IMR-90 (cell line): ENCODE measurements at regions not wholly inside any gene's neighbourhood (a gene's known extent, or its start where the extent isn't known, plus 50 kb on each side); places are given as distances from the start of the nearest gene placed in this dataset.

Source experiments
- ATAC-seq: fragments of 200-7000 bp; cut with Tn5 transposase; 2 replicates; pipeline ENCODE4 v1.9.1; 2020; ENCODE audit warnings: low read depth, mild to moderate bottlenecking, moderate library complexity
- BruUV-seq: library from RNA; stranded (reverse); fragments of 400-500 nt; replicated peaks from 2 replicates; lab custom pipeline; 2021; lab: Mats Ljungman, UMichigan
- CTCF ChIA-PET: fragments of 300-600 bp; formaldehyde crosslinking; extraction: SDS; loops from one replicate; lab custom pipeline; 2021; ENCODE audit warnings: antibody characterized with exemption; lab: Yijun Ruan, JAX
- POLR2A ChIA-PET: fragments of 300-600 bp; sonication (Branson Sonifier 250); formaldehyde crosslinking; loops from one replicate; lab custom pipeline; 2022; ENCODE audit warnings: antibody characterized with exemption; ENCODE audit not compliant: unreplicated experiment; lab: Charles Lee
- DNase-seq: peaks from one replicate; pipeline ENCODE4 v3.0.0; 2013
- H2AFZ ChIP-seq: replicated peaks from 2 replicates; pipeline ENCODE3; 2013; ENCODE audit warnings: low read length, mild to moderate bottlenecking; ENCODE audit not compliant: poor library complexity
- H2AK5ac ChIP-seq: 2 replicates; pipeline ENCODE4 v1.6.1; 2013; ENCODE audit warnings: low read depth, low read length, inconsistent platforms
- H2AK9ac ChIP-seq: replicated peaks from 2 replicates; pipeline ENCODE3; 2013; ENCODE audit warnings: mild to moderate bottlenecking, low read depth, low read length, moderate library complexity; ENCODE audit not compliant: poor library complexity
- H2BK120ac ChIP-seq: 2 replicates; pipeline ENCODE4 v1.6.1; 2013; ENCODE audit warnings: low read depth, low read length, inconsistent platforms
- H2BK15ac ChIP-seq: 3 replicates; pipeline ENCODE4 v1.6.1; 2013; ENCODE audit warnings: low read depth, low read length, inconsistent platforms
- H2BK20ac ChIP-seq: 2 replicates; pipeline ENCODE4 v1.6.1; 2013; ENCODE audit warnings: low read depth, mild to moderate bottlenecking, inconsistent platforms, low read length, moderate library complexity
- H2BK5ac ChIP-seq: 2 replicates; pipeline ENCODE4 v1.6.1; 2013; ENCODE audit warnings: mild to moderate bottlenecking, low read depth, low read length, inconsistent platforms; ENCODE audit not compliant: poor library complexity, severe bottlenecking
- H3K14ac ChIP-seq: replicated peaks from 2 replicates; pipeline ENCODE4 v1.6.1; 2013; ENCODE audit warnings: low read depth, low read length, inconsistent platforms
- H3K18ac ChIP-seq: 2 replicates; pipeline ENCODE4 v1.6.1; 2013; ENCODE audit warnings: low read depth, low read length, control low read depth
- H3K23ac ChIP-seq: 2 replicates; pipeline ENCODE4 v1.6.1; 2013; ENCODE audit warnings: low read depth, low read length, inconsistent platforms
- H3K27ac ChIP-seq: 2 replicates; pipeline ENCODE4 v1.5.1; 2013; ENCODE audit warnings: mild to moderate bottlenecking, control low read depth, low read length; ENCODE audit not compliant: insufficient read depth
- H3K27me3 ChIP-seq: 2 replicates; pipeline ENCODE4 v1.6.1; 2013; ENCODE audit warnings: low read length; ENCODE audit not compliant: control insufficient read depth, insufficient read depth
- H3K36me3 ChIP-seq: 2 replicates; pipeline ENCODE4 v1.6.1; 2013; ENCODE audit warnings: low read length, mixed read lengths; ENCODE audit not compliant: control insufficient read depth, insufficient read depth
- H3K4ac ChIP-seq: 2 replicates; pipeline ENCODE4 v1.6.1; 2013; ENCODE audit warnings: low read depth, low read length, inconsistent platforms
- H3K4me1 ChIP-seq: 2 replicates; pipeline ENCODE4 v1.6.1; 2013; ENCODE audit warnings: low read length, mixed read lengths; ENCODE audit not compliant: control insufficient read depth, insufficient read depth
- H3K4me2 ChIP-seq: 2 replicates; pipeline ENCODE4 v1.6.1; 2013; ENCODE audit warnings: low read depth, mild to moderate bottlenecking, control low read depth, low read length, moderate library complexity
- H3K4me3 ChIP-seq: 2 replicates; pipeline ENCODE4 v1.5.1; 2013; ENCODE audit warnings: low read depth, mild to moderate bottlenecking, control low read depth, low read length, moderate library complexity; ENCODE audit not compliant: insufficient read depth
- H3K56ac ChIP-seq: 2 replicates; pipeline ENCODE4 v1.6.1; 2013; ENCODE audit warnings: low read length, inconsistent platforms; ENCODE audit not compliant: insufficient read depth; ENCODE audit errors: extremely low read depth
- H3K79me1 ChIP-seq, 2 experiments: 2 replicates each; pipeline ENCODE4 v1.6.1; 2013; ENCODE audit warnings: low read length in 2 of 2, inconsistent platforms in 1 of 2, low read depth in 1 of 2
- H3K9ac ChIP-seq: 2 replicates; pipeline ENCODE4 v1.6.1; 2013; ENCODE audit warnings: low read depth, low read length, control low read depth
- H3K9me1 ChIP-seq: 2 replicates; pipeline ENCODE4 v1.6.1; 2013; ENCODE audit warnings: low read length, inconsistent platforms; ENCODE audit not compliant: insufficient read depth
- H3K9me3 ChIP-seq: 2 replicates; pipeline ENCODE4 v1.6.1; 2013; ENCODE audit warnings: low read length; ENCODE audit not compliant: control insufficient read depth, insufficient read depth
- H4K20me1 ChIP-seq: 2 replicates; pipeline ENCODE4 v1.6.1; 2013; ENCODE audit warnings: low read length, inconsistent platforms; ENCODE audit not compliant: insufficient read depth
- H4K5ac ChIP-seq: 2 replicates; pipeline ENCODE4 v1.6.1; 2013; ENCODE audit warnings: mild to moderate bottlenecking, low read depth, low read length, control low read depth
- H4K8ac ChIP-seq, 2 experiments: 2 replicates each; pipeline ENCODE4 v1.6.1; 2013; ENCODE audit warnings: low read depth in 2 of 2, low read length in 2 of 2, control low read depth in 1 of 2, inconsistent platforms in 1 of 2
- H4K91ac ChIP-seq: 2 replicates; pipeline ENCODE4 v1.6.1; 2013; ENCODE audit warnings: low read depth, low read length, inconsistent platforms; ENCODE audit not compliant: insufficient read depth
- NFE2L2 ChIP-seq: fragments of 150-350 bp; IDR thresholded peaks from 2 replicates; pipeline ENCODE4 v1.6.1; 2016; ENCODE audit warnings: low read depth, mild to moderate bottlenecking, low read length
- RAD21 ChIP-seq: IDR thresholded peaks from 2 replicates; pipeline ENCODE4 v1.6.1; 2012; ENCODE audit warnings: low read length, improper control_type of control experiment
- RFX5 ChIP-seq: IDR thresholded peaks from 2 replicates; pipeline ENCODE4 v1.8.0; 2012; ENCODE audit warnings: low read depth, mild to moderate bottlenecking, low read length, moderate library complexity
- SMC3 ChIP-seq: fragments of 150-350 bp; IDR thresholded peaks from 2 replicates; pipeline ENCODE4 v1.6.1; 2016; ENCODE audit warnings: low read depth, mild to moderate bottlenecking, antibody characterized with exemption, low read length, moderate library complexity
- WGBS, 2 experiments: methylation state at CpG; one replicate each; pipeline versions ENCODE4 v1.1.5 to v1.1.7; 2013; ENCODE audit warnings: missing lambda C conversion rate in 2 of 2; ENCODE audit not compliant: insufficient read length in 1 of 2; ENCODE audit errors: extremely low coverage in 2 of 2; 5-methylcytosine and 5-hydroxymethylcytosine counted together
- dilution Hi-C: fragments of 300-500 bp; cut with HindIII; formaldehyde crosslinking; loops from one replicate; pipeline ENCODE4 v1.14.3; 2018; ENCODE audit warnings: low sequenced_read_pairs; ENCODE audit not compliant: unreplicated experiment
- in situ Hi-C: fragments of 300-500 bp; cut with MboI; formaldehyde crosslinking; loops from 3 replicates; pipeline ENCODE4 v1.14.3; 2019; ENCODE audit warnings: low sequenced_read_pairs, inconsistent platforms, mixed read lengths
- intact Hi-C: fragments of 100-400 bp; cut with micrococcal nuclease; formaldehyde crosslinking; loops from 2 replicates; pipeline ENCODE4 v1.10.0; 2022
- TF ChIP-seq, protein P1 (sequence below): fragments of 150-350 bp; IDR thresholded peaks from 2 replicates; pipeline ENCODE4 v1.6.1; 2017; ENCODE audit warnings: mild to moderate bottlenecking, antibody characterized with exemption, low read length, low read depth
- TF ChIP-seq, protein P2 (sequence below): fragments of 150-350 bp; IDR thresholded peaks from 2 replicates; pipeline ENCODE4 v1.6.1; 2016; ENCODE audit warnings: low read depth, mild to moderate bottlenecking, low read length, moderate library complexity, borderline replicate concordance
- TF ChIP-seq, protein P3 (sequence below): conservative IDR thresholded peaks from 2 replicates; pipeline ENCODE4 v1.5.1; 2012; ENCODE audit warnings: mild to moderate bottlenecking, low read depth, low read length, improper control_type of control experiment

DNA sequence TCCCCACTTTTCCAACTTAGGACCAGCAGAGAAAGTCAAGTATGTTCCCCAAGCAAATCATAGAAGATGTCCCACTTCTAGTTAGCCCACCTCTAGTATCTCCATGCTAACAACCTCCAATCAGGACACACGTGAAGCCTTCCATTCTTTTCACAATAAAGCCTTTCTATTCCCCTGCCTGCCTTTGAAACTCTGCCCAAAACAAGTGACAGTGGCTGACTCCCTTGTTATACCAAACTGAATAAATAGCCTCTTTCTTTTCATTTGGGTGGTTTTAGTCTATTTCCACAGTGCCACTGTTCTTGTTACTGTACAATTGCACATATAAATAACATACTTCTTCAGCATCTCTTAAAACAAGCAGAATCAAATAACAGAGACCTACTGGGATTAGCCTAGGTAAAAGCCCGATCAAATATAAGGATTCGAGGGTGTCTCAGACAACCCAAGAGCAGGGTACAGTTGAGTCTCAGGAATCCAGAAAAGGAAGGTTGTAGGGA lies 118.0 kb upstream of the NPHP3 start:
- no peak overlapping the region for H4K5ac ChIP-seq
- no peak overlapping the region for H3K14ac ChIP-seq
- no CpG with 5 or more reads among the region's 3 CpGs for WGBS, 2 experiments
- no peak overlapping the region for H2BK15ac ChIP-seq
- H2BK120ac ChIP-seq, result no peak overlapping the region
- no peak overlapping the region for H3K56ac ChIP-seq
- BruUV-seq, result no TSS peak
- H4K20me1 ChIP-seq, result no peaks in the 10 kb centered on the region
- dilution Hi-C loops, result no loop called here
- H3K18ac ChIP-seq, result no peak overlapping the region
- H3K23ac ChIP-seq, result no peak overlapping the region
- no peak overlapping the region for H2AFZ ChIP-seq
- no peaks in the 10 kb centered on the region for H3K36me3 ChIP-seq
- TF ChIP-seq, protein P1, sequence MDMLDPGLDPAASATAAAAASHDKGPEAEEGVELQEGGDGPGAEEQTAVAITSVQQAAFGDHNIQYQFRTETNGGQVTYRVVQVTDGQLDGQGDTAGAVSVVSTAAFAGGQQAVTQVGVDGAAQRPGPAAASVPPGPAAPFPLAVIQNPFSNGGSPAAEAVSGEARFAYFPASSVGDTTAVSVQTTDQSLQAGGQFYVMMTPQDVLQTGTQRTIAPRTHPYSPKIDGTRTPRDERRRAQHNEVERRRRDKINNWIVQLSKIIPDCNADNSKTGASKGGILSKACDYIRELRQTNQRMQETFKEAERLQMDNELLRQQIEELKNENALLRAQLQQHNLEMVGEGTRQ, result no peak
- TF ChIP-seq SMC3 (no peak), RFX5 (no peak), NFE2L2 (no peak), RAD21 (no peak)
- TF ChIP-seq, protein P2, sequence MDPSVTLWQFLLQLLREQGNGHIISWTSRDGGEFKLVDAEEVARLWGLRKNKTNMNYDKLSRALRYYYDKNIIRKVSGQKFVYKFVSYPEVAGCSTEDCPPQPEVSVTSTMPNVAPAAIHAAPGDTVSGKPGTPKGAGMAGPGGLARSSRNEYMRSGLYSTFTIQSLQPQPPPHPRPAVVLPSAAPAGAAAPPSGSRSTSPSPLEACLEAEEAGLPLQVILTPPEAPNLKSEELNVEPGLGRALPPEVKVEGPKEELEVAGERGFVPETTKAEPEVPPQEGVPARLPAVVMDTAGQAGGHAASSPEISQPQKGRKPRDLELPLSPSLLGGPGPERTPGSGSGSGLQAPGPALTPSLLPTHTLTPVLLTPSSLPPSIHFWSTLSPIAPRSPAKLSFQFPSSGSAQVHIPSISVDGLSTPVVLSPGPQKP, result no peak
- TF ChIP-seq, protein P3, sequence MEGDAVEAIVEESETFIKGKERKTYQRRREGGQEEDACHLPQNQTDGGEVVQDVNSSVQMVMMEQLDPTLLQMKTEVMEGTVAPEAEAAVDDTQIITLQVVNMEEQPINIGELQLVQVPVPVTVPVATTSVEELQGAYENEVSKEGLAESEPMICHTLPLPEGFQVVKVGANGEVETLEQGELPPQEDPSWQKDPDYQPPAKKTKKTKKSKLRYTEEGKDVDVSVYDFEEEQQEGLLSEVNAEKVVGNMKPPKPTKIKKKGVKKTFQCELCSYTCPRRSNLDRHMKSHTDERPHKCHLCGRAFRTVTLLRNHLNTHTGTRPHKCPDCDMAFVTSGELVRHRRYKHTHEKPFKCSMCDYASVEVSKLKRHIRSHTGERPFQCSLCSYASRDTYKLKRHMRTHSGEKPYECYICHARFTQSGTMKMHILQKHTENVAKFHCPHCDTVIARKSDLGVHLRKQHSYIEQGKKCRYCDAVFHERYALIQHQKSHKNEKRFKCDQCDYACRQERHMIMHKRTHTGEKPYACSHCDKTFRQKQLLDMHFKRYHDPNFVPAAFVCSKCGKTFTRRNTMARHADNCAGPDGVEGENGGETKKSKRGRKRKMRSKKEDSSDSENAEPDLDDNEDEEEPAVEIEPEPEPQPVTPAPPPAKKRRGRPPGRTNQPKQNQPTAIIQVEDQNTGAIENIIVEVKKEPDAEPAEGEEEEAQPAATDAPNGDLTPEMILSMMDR, result no peak
- H3K27me3 ChIP-seq, result no peaks in the 10 kb centered on the region; the same call in 1 of the 2 replicates
- no peak overlapping the region for H4K8ac ChIP-seq
- no peak overlapping the region for H2AK5ac ChIP-seq
- intact Hi-C loops, result no loop called here
- ATAC-seq (no peak), DNase-seq (no peak)
- H3K79me1 ChIP-seq, result no peaks in the 10 kb centered on the region
- no peak overlapping the region for H3K27ac ChIP-seq
- ChIA-PET CTCF (no interaction called here), POLR2A (no interaction called here)
- no peak overlapping the region for H2BK5ac ChIP-seq
- no peaks in the 10 kb centered on the region for H3K9me3 ChIP-seq
- no peak overlapping the region for H3K4me2 ChIP-seq
- no peak overlapping the region for H2AK9ac ChIP-seq
- no peak overlapping the region for H3K9ac ChIP-seq
- no peak overlapping the region for H3K4me3 ChIP-seq
- in situ Hi-C loops, result no loop called here
- H2BK20ac ChIP-seq, result no peak overlapping the region
- no peak overlapping the region for H4K91ac ChIP-seq
- no peaks in the 10 kb centered on the region for H3K4me1 ChIP-seq
- H3K9me1 ChIP-seq, result no peaks in the 10 kb centered on the region
- H3K4ac ChIP-seq, result no peak overlapping the region
